SK-N-SH treated with all-trans-retinoic acid at 6 μM for 48 hours (cell line): ENCODE measurements at regions not wholly inside any gene's neighbourhood (a gene's known extent, or its start where the extent isn't known, plus 50 kb on each side); places are given as distances from the start of the nearest gene placed in this dataset.
A peak's percentile ranks its signal among the peaks of the same experiment; 100 is the strongest.

Experiments
- ATAC-seq: fragments of 200-7000 bp; cut with Tn5 transposase; 3 replicates; pipeline ENCODE4 v1.9.1; 2020; ENCODE audit warnings: mild to moderate bottlenecking, moderate library complexity
- ARNTL ChIP-seq: fragments of 450-650 bp; formaldehyde crosslinking; IDR thresholded peaks from 2 replicates; pipeline ENCODE4 v1.5.0; 2020; ENCODE audit warnings: low read depth, mild to moderate bottlenecking, moderate library complexity, borderline replicate concordance
- BACH2 ChIP-seq: fragments of 250-450 bp; sonication (Bioruptor Pico); IDR thresholded peaks from 2 replicates; pipeline ENCODE4 v1.9.0; 2021; ENCODE audit warnings: mild to moderate bottlenecking, borderline replicate concordance
- CREB5 ChIP-seq: fragments of 250-450 bp; sonication (Bioruptor Pico); IDR thresholded peaks from 2 replicates; pipeline ENCODE4 v1.5.1; 2020; ENCODE audit warnings: low read depth, mild to moderate bottlenecking, moderate library complexity
- CSDC2 ChIP-seq: fragments of 250-450 bp; sonication (Bioruptor Pico); IDR thresholded peaks from 2 replicates; pipeline ENCODE4 v1.5.0; 2020; ENCODE audit warnings: mild to moderate bottlenecking, moderate library complexity
- ESRRG ChIP-seq: fragments of 250-450 bp; sonication (Bioruptor Pico); IDR thresholded peaks from 2 replicates; pipeline ENCODE4 v1.6.1; 2021; ENCODE audit warnings: mild to moderate bottlenecking
- GLIS3 ChIP-seq: fragments of 250-450 bp; sonication (Bioruptor Pico); IDR thresholded peaks from 2 replicates; pipeline ENCODE4 v1.5.0; 2020; ENCODE audit warnings: mild to moderate bottlenecking, moderate library complexity
- ISL1 ChIP-seq: fragments of 250-450 bp; sonication (Bioruptor Pico); IDR thresholded peaks from 2 replicates; pipeline ENCODE4 v2.1.2; 2022; ENCODE audit warnings: mild to moderate bottlenecking, moderate library complexity
- OSR1 ChIP-seq: fragments of 250-450 bp; sonication (Bioruptor Pico); IDR thresholded peaks from 2 replicates; pipeline ENCODE4 v1.8.0; 2022; ENCODE audit warnings: moderate library complexity, mild to moderate bottlenecking, inconsistent platforms
- POU6F1 ChIP-seq: fragments of 250-450 bp; sonication (Bioruptor Pico); IDR thresholded peaks from 2 replicates; pipeline ENCODE4 v1.8.0; 2021; ENCODE audit warnings: low read depth, mild to moderate bottlenecking, moderate library complexity, borderline replicate concordance
- PPARA ChIP-seq: fragments of 250-450 bp; sonication (Bioruptor Pico); IDR thresholded peaks from 2 replicates; pipeline ENCODE4 v1.5.0; 2020; ENCODE audit warnings: mild to moderate bottlenecking, borderline replicate concordance
- RARB ChIP-seq: fragments of 250-450 bp; sonication (Bioruptor Pico); IDR thresholded peaks from 2 replicates; pipeline ENCODE4 v1.8.0; 2021; ENCODE audit warnings: mild to moderate bottlenecking, moderate library complexity
- SNAI2 ChIP-seq: fragments of 250-450 bp; sonication (Bioruptor Pico); IDR thresholded peaks from 2 replicates; pipeline ENCODE4 v1.5.0; 2020; ENCODE audit warnings: mild to moderate bottlenecking, moderate library complexity
- TCF4 ChIP-seq: fragments of 250-450 bp; sonication (Bioruptor Pico); IDR thresholded peaks from 2 replicates; pipeline ENCODE4 v1.8.0; 2021; ENCODE audit warnings: mild to moderate bottlenecking, moderate library complexity, borderline replicate concordance
- TOX ChIP-seq: fragments of 250-450 bp; sonication (Bioruptor Pico); IDR thresholded peaks from 2 replicates; pipeline ENCODE4 v1.8.0; 2021; ENCODE audit warnings: mild to moderate bottlenecking, moderate library complexity, borderline replicate concordance
- ZC3H10 ChIP-seq: fragments of 250-450 bp; sonication (Bioruptor Pico); IDR thresholded peaks from 2 replicates; pipeline ENCODE4 v1.5.1; 2021; ENCODE audit warnings: mild to moderate bottlenecking, moderate library complexity
- ZFP3 ChIP-seq: fragments of 250-450 bp; sonication (Bioruptor Pico); IDR thresholded peaks from 2 replicates; pipeline ENCODE4 v1.5.0; 2020; ENCODE audit warnings: mild to moderate bottlenecking, moderate library complexity
- ZFP30 ChIP-seq: fragments of 450-650 bp; formaldehyde crosslinking; IDR thresholded peaks from 2 replicates; pipeline ENCODE4 v1.5.0; 2022; ENCODE audit warnings: mild to moderate bottlenecking, moderate library complexity
- ZNF70 ChIP-seq: fragments of 450-650 bp; formaldehyde crosslinking; IDR thresholded peaks from 2 replicates; pipeline ENCODE4 v1.5.0; 2020; ENCODE audit warnings: mild to moderate bottlenecking, moderate library complexity
- ZNF8 ChIP-seq: fragments of 450-650 bp; formaldehyde crosslinking; IDR thresholded peaks from 2 replicates; pipeline ENCODE4 v1.5.0; 2020; ENCODE audit warnings: mild to moderate bottlenecking, moderate library complexity
- TF ChIP-seq, protein P1 (sequence below): fragments of 250-450 bp; sonication (Bioruptor Pico); IDR thresholded peaks from 2 replicates; pipeline ENCODE4 v1.5.0; 2020; ENCODE audit warnings: mild to moderate bottlenecking, moderate library complexity
- TF ChIP-seq, protein P2 (sequence below): fragments of 250-450 bp; sonication (Bioruptor Pico); IDR thresholded peaks from 2 replicates; pipeline ENCODE4 v1.8.0; 2020; ENCODE audit warnings: mild to moderate bottlenecking, moderate library complexity, borderline replicate concordance
- TF ChIP-seq, protein P3 (sequence below): fragments of 250-450 bp; sonication (Bioruptor Pico); IDR thresholded peaks from 2 replicates; pipeline ENCODE4 v1.5.1; 2021; ENCODE audit warnings: mild to moderate bottlenecking, moderate library complexity

DNA sequence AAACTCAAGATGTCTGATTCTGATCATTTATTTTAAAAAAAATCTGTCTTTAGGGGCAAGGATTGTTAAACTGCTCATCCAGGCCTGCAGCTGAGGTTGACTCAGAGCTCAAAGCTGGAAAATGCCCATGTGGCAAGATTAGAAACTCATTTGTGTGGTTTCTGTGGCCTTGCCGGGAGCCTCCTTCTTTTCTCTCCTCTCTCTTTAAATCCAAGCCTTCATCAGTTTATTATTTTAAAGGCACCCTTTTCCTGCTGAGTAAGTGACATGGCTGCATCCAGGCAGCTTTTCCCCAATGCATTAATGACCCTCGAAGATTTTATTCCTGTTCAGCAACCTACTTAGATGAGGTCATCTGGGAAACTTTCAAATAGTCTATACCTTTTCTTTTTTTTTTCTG is 221.3 kb upstream of the CDIN1 start:
- TF ChIP-seq, protein P1, sequence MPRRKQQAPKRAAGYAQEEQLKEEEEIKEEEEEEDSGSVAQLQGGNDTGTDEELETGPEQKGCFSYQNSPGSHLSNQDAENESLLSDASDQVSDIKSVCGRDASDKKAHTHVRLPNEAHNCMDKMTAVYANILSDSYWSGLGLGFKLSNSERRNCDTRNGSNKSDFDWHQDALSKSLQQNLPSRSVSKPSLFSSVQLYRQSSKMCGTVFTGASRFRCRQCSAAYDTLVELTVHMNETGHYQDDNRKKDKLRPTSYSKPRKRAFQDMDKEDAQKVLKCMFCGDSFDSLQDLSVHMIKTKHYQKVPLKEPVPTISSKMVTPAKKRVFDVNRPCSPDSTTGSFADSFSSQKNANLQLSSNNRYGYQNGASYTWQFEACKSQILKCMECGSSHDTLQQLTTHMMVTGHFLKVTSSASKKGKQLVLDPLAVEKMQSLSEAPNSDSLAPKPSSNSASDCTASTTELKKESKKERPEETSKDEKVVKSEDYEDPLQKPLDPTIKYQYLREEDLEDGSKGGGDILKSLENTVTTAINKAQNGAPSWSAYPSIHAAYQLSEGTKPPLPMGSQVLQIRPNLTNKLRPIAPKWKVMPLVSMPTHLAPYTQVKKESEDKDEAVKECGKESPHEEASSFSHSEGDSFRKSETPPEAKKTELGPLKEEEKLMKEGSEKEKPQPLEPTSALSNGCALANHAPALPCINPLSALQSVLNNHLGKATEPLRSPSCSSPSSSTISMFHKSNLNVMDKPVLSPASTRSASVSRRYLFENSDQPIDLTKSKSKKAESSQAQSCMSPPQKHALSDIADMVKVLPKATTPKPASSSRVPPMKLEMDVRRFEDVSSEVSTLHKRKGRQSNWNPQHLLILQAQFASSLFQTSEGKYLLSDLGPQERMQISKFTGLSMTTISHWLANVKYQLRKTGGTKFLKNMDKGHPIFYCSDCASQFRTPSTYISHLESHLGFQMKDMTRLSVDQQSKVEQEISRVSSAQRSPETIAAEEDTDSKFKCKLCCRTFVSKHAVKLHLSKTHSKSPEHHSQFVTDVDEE (CRISPR knock-in tag): no peak
- no peak for TF ChIP-seq ZNF8 (CRISPR knock-in tag)
- TF ChIP-seq, protein P2, sequence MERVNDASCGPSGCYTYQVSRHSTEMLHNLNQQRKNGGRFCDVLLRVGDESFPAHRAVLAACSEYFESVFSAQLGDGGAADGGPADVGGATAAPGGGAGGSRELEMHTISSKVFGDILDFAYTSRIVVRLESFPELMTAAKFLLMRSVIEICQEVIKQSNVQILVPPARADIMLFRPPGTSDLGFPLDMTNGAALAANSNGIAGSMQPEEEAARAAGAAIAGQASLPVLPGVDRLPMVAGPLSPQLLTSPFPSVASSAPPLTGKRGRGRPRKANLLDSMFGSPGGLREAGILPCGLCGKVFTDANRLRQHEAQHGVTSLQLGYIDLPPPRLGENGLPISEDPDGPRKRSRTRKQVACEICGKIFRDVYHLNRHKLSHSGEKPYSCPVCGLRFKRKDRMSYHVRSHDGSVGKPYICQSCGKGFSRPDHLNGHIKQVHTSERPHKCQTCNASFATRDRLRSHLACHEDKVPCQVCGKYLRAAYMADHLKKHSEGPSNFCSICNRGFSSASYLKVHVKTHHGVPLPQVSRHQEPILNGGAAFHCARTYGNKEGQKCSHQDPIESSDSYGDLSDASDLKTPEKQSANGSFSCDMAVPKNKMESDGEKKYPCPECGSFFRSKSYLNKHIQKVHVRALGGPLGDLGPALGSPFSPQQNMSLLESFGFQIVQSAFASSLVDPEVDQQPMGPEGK: no peak
- TF ChIP-seq RARB (CRISPR knock-in tag): no peak
- no peak for TF ChIP-seq BACH2
- TF ChIP-seq TCF4 (CRISPR knock-in tag): no peak
- TF ChIP-seq CSDC2: no peak
- no peak for TF ChIP-seq ESRRG
- no peak for TF ChIP-seq OSR1
- TF ChIP-seq POU6F1 (CRISPR knock-in tag): no peak
- no peak for TF ChIP-seq ARNTL (CRISPR knock-in tag)
- no peak for TF ChIP-seq PPARA (CRISPR knock-in tag)
- TF ChIP-seq CREB5 (CRISPR knock-in tag): no peak
- TF ChIP-seq TOX (CRISPR knock-in tag): no peak
- peak; percentile 49 for ATAC-seq

DNA sequence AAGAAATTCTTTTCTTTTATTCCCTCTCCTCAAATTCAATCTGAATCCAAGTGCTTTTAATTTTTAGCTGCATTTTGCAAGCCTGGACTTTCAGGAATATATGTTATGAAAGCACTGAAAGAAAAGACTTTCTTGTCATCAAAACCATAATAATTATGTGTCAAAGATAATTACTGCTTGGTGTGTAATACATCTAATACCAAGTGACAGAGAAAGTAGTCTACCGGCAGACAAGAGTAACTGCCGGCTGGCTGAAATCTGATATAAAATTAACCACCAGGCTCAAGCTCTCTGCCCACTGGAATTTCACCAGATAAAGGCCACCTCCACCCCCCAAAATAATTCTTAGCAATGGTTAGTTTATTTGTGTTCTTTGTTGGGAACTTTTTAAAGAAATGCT is 220.9 kb upstream of the CDIN1 start:
- TF ChIP-seq ZFP30 (no peak), BACH2 (no peak), GLIS3 (CRISPR knock-in tag) (no peak), TOX (CRISPR knock-in tag) (no peak), OSR1 (no peak), ZC3H10 (CRISPR knock-in tag) (no peak; the same call in 1 of the 2 replicates), POU6F1 (CRISPR knock-in tag) (no peak), RARB (CRISPR knock-in tag) (no peak), SNAI2 (CRISPR knock-in tag) (no peak), ZFP3 (no peak), CSDC2 (no peak), TCF4 (CRISPR knock-in tag) (no peak), ZNF70 (CRISPR knock-in tag) (no peak), ISL1 (CRISPR knock-in tag) (peak; percentile 70)
- TF ChIP-seq, protein P3, sequence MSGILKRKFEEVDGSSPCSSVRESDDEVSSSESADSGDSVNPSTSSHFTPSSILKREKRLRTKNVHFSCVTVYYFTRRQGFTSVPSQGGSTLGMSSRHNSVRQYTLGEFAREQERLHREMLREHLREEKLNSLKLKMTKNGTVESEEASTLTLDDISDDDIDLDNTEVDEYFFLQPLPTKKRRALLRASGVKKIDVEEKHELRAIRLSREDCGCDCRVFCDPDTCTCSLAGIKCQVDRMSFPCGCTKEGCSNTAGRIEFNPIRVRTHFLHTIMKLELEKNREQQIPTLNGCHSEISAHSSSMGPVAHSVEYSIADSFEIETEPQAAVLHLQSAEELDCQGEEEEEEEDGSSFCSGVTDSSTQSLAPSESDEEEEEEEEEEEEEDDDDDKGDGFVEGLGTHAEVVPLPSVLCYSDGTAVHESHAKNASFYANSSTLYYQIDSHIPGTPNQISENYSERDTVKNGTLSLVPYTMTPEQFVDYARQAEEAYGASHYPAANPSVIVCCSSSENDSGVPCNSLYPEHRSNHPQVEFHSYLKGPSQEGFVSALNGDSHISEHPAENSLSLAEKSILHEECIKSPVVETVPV (CRISPR knock-in tag): no peak
- TF ChIP-seq, protein P1 (CRISPR knock-in tag): no peak
- TF ChIP-seq, protein P2: peak; percentile 79

More for the DNA sequence above, 220.9 kb upstream of the CDIN1 start:
- ATAC-seq: peak; percentile 28
